ENCODE measurements at regions not wholly inside any gene's neighbourhood (a gene's known extent, or its start where the extent isn't known, plus 50 kb on each side); places are given as distances from the start of the nearest gene placed in this dataset.
A peak's percentile ranks its signal among the peaks of the same experiment; 100 is the strongest.
"Not testable (repeated sequence)": the region's sequence is repeated elsewhere in the genome, so short reads cannot be mapped to it uniquely, and the experiment has no call there.

- no peak for DNase-seq
Observed at GRCh38 chr16:26665166-26665939, 401.4 kb upstream of the C16orf82 start.

- no peak for DNase-seq
Observed at GRCh38 chr16:26666486-26666885, 400.2 kb upstream of the C16orf82 start.

GRCh38 chr16:26667307-26667706 is 399.4 kb upstream of the C16orf82 start:
- no peak for DNase-seq

- no peak for DNase-seq
Observed at GRCh38 chr16:26668026-26668425, 398.7 kb upstream of the C16orf82 start.

GRCh38 chr16:26672206-26672605 is 394.5 kb upstream of the C16orf82 start:
- DNase-seq: peak; percentile 54

- no peak for DNase-seq
Observed at GRCh38 chr16:26673011-26673410, 393.7 kb upstream of the C16orf82 start.

- no peak for DNase-seq
Observed at GRCh38 chr16:26680671-26681070, 386.1 kb upstream of the C16orf82 start.

GRCh38 chr16:26688105-26688504 is 378.6 kb upstream of the C16orf82 start:
- no peak for DNase-seq

GRCh38 chr16:26688699-26689098 is 378.0 kb upstream of the C16orf82 start:
- peak; percentile 1 for DNase-seq

- DNase-seq: peak; percentile 22
Observed at GRCh38 chr16:26692658-26693057, 374.1 kb upstream of the C16orf82 start.

- no peak for DNase-seq
Observed at GRCh38 chr16:26697807-26698206, 368.9 kb upstream of the C16orf82 start.

- no peak for DNase-seq
Observed at GRCh38 chr16:26700250-26700649, 366.5 kb upstream of the C16orf82 start.

- DNase-seq: no peak
Observed at GRCh38 chr16:26701243-26701886, 365.4 kb upstream of the C16orf82 start.

GRCh38 chr16:26705346-26705745 is 361.4 kb upstream of the C16orf82 start:
- DNase-seq: no peak

GRCh38 chr16:26708428-26708827 is 358.3 kb upstream of the C16orf82 start:
- DNase-seq: no peak

- no peak for DNase-seq
Observed at GRCh38 chr16:26709175-26709574, 357.6 kb upstream of the C16orf82 start.

GRCh38 chr16:26709754-26710153 is 357.0 kb upstream of the C16orf82 start:
- no peak for DNase-seq

- no peak for DNase-seq
Observed at GRCh38 chr16:26710450-26710849, 356.3 kb upstream of the C16orf82 start.

GRCh38 chr16:26712876-26713275 is 353.9 kb upstream of the C16orf82 start:
- no peak for DNase-seq

GRCh38 chr16:26715969-26716368 is 350.8 kb upstream of the C16orf82 start:
- DNase-seq: no peak

GRCh38 chr16:26717826-26718225 is 348.9 kb upstream of the C16orf82 start:
- DNase-seq: no peak

GRCh38 chr16:26721290-26721689 is 345.4 kb upstream of the C16orf82 start:
- DNase-seq: no peak

GRCh38 chr16:26721957-26722356 is 344.8 kb upstream of the C16orf82 start:
- not testable (repeated sequence) for DNase-seq

- DNase-seq: no peak
Observed at GRCh38 chr16:26724189-26724588, 342.5 kb upstream of the C16orf82 start.

- no peak for DNase-seq
Observed at GRCh38 chr16:26727848-26728247, 338.9 kb upstream of the C16orf82 start.

All from activated CD8-positive, alpha-beta memory T cell treated with anti-CD3 and anti-CD28 coated beads, Interleukin-2, amount 50 U/mL, for 48 hours (primary cell).